ENCODE measurements at regions not wholly inside any gene's neighbourhood (a gene's known extent, or its start where the extent isn't known, plus 50 kb on each side); places are given as distances from the start of the nearest gene placed in this dataset.

DNA sequence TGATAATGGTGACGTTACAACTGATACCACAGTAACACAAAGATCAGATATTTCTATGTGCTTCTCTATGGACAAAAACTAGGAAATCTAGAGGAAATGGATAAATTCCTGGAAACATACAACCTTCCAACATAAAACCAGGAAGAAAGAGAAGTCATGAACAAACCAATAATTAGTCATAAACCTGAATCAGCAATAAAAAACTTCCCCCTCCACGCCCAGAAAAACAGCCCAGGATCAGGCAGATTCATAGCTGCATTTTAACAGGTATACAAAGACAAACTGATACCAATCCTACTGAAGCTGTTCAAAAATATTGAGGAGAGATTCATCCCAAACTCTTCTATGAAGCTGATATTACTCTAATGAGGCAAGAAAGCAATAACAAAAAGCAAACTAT, 1535.2 kb upstream of the LRRTM1 start:
- no peak for DNase-seq
- CTCF ChIA-PET, result no interaction called here
- no peaks in the 10 kb centered on the region for H3K36me3 Mint-ChIP-seq (ENCODE audit: low read depth)
- H3K27ac Mint-ChIP-seq, result no peak overlapping the region
- no peak for ATAC-seq
- H3K9me3 Mint-ChIP-seq (ENCODE audit: insufficient read depth), result peaks cover 24% of the 10 kb centered on the region
- POLR2A ChIA-PET, result no interaction called here
- H3K27me3 Mint-ChIP-seq (ENCODE audit: low read depth), result no peaks in the 10 kb centered on the region
- H3K4me3 Mint-ChIP-seq, result no peak overlapping the region
- no peaks in the 10 kb centered on the region for H3K4me1 Mint-ChIP-seq (ENCODE audit: low read depth)

DNA sequence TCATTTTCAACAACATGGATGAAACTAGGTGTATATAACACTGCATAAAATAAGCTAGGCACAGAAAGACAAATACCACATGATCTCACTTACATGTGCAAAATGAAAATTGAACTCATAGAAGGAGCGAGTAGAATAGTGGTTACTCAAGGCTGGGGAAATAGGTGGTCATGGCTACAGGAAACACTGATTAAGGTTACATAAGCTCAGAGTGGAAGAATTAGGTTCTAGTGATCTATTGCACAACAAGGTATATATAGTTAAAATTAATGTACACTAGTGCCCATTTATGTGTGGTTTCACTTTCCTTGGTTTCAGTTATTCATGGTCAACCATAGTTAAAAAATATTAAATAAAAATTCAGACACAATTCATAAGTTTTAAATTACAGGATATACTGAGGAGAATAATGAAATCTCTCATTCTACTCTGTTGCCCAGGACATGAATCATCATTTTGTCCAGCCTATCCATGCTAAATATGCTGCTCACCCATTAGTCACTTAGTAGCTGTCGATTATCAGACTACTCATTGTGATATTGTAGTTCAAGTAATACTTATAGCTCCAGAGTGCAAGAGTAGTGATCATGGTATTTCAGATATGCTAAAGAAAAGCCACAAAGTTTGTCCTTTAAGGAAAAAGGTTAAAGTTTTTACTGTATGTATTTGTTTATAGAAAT, 1530.9 kb upstream of the LRRTM1 start:
- no peak for ATAC-seq
- Mint-ChIP-seq H3K4me1 (ENCODE audit: low read depth) (no peaks in the 10 kb centered on the region), H3K36me3 (ENCODE audit: low read depth) (no peaks in the 10 kb centered on the region), H3K9me3 (ENCODE audit: insufficient read depth) (peaks cover 33% of the 10 kb centered on the region), H3K4me3 (no peak overlapping the region), H3K27me3 (ENCODE audit: low read depth) (no peaks in the 10 kb centered on the region), H3K27ac (no peak overlapping the region)
- CTCF ChIA-PET, result no interaction called here
- DNase-seq, result no peak
- POLR2A ChIA-PET, result no interaction called here

DNA sequence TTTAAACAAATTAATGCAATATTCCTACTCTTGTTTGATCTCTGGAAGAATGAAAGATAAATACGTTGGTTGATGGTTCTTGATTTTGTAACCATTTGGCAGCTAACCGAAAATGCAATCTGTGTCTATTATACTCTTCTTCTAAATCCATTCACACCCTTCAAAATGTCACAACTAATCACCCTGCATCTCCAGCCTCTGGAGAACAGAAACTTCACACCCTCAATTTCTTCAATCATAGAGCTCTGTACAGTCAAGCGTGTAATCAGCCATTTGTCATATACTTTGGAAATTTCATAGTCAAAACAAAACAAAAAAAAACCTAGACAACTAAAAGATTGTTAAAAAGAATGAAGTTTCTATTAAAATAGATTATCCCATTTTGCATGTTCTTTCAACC, 1482.3 kb upstream of the LRRTM1 start:
- Mint-ChIP-seq H3K9me3 (ENCODE audit: insufficient read depth) (peaks cover 16% of the 10 kb centered on the region), H3K4me3 (no peak overlapping the region), H3K4me1 (ENCODE audit: low read depth) (no peaks in the 10 kb centered on the region), H3K27ac (no peak overlapping the region), H3K27me3 (ENCODE audit: low read depth) (no peaks in the 10 kb centered on the region), H3K36me3 (ENCODE audit: low read depth) (no peaks in the 10 kb centered on the region)
- CTCF ChIA-PET, result no interaction called here
- POLR2A ChIA-PET, result no interaction called here
- ATAC-seq, result no peak
- no peak for DNase-seq

DNA sequence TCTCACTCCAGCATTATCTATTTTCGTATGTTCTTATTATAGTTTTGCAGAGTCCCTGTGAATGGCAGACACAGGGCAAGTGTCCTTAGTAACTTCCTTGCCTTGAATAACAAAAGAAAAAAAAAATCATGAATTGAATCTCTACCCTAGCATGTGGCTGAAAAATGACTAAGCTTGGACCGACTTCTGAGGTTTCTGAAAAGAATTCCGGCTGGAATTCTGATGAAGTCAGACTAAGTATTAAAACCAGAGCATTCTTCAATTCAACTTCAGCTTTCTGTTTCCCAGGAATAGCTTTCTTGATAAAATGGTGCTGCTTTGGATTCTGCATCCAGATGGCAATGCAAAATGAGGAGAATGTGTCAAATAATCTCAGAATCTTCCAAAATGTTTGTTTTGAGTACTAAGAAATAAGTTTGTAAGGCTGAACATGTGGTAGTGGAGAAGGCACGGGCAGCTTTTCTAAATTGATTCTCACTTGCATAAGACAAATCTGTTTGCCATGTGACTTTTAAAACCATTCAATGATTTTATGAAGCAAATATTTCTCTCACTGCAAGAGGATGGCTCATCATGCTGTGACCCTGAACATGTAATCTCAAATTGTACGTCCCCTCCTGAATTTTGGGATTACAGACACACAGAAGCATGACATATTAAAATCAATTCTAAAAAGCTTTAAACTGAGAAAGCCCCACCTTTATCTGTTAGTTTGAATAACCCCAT, 1462.8 kb upstream of the LRRTM1 start:
- no peaks in the 10 kb centered on the region for H3K4me1 Mint-ChIP-seq (ENCODE audit: low read depth)
- CTCF ChIA-PET, result no interaction called here
- H3K27me3 Mint-ChIP-seq (ENCODE audit: low read depth), result no peaks in the 10 kb centered on the region
- DNase-seq (no peak), ATAC-seq (no peak)
- POLR2A ChIA-PET, result no interaction called here
- no peaks in the 10 kb centered on the region for H3K36me3 Mint-ChIP-seq (ENCODE audit: low read depth)
- H3K9me3 Mint-ChIP-seq (ENCODE audit: insufficient read depth), result peaks cover 18% of the 10 kb centered on the region
- no peak overlapping the region for H3K4me3 Mint-ChIP-seq
- no peak overlapping the region for H3K27ac Mint-ChIP-seq

DNA sequence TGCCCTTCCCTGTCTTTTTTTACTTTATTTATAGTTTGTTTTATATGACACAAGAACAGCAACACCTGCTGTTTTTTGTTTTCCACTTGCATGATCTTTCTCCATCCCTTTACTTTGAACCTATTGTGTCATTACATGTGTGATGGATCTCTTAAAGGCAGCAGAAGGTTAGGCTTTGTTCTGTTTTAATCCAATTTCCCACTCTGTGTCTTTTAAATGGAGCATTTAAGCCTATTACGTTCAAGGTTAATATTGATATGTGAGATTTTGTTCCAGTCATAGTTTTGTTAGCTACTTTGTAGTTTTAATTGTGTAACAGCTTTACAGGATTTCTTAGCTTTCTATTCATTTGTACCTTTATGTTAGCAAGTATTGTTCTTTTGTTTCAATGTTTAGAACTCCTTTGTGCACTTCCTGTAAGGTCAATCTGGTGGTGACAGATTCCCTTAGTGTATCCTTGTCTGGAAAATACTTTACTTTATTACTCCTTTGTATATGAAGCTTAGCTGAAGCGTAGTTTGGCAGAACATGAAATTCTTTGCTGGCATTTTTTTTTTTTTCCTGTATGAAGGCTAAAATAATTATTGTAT, 1443.0 kb upstream of the LRRTM1 start:
- Mint-ChIP-seq H3K27me3 (ENCODE audit: low read depth) (no peaks in the 10 kb centered on the region), H3K4me1 (ENCODE audit: low read depth) (no peaks in the 10 kb centered on the region), H3K27ac (no peak overlapping the region), H3K9me3 (ENCODE audit: insufficient read depth) (peaks cover 31% of the 10 kb centered on the region), H3K4me3 (no peak overlapping the region), H3K36me3 (ENCODE audit: low read depth) (no peaks in the 10 kb centered on the region)
- ChIA-PET POLR2A (no interaction called here), CTCF (no interaction called here)
- ATAC-seq (no peak), DNase-seq (no peak)

DNA sequence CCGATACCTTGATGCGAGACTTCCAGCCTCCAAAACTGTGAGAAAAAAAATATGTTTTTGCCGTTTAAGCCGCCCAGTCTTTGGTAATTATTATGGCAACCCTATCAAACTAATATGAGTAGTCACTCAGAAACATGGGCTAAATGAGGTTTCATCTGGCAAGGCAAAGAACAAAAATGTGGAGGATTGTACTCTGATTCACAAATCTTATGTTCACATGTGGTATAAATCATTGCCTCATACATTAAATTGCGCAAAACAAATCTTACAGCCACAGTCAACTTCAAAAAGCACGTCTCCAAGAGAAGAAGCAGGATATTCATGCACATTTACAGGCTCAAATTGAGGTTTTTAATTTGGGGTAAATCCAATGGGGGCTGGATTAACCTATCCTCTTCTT, 1435.4 kb upstream of the LRRTM1 start:
- DNase-seq (no peak), ATAC-seq (no peak)
- Mint-ChIP-seq H3K4me3 (no peak overlapping the region), H3K36me3 (ENCODE audit: low read depth) (no peaks in the 10 kb centered on the region), H3K9me3 (ENCODE audit: insufficient read depth) (peaks cover 11% of the 10 kb centered on the region), H3K4me1 (ENCODE audit: low read depth) (no peaks in the 10 kb centered on the region), H3K27me3 (ENCODE audit: low read depth) (no peaks in the 10 kb centered on the region), H3K27ac (no peak overlapping the region)
- ChIA-PET POLR2A (no interaction called here), CTCF (no interaction called here)

DNA sequence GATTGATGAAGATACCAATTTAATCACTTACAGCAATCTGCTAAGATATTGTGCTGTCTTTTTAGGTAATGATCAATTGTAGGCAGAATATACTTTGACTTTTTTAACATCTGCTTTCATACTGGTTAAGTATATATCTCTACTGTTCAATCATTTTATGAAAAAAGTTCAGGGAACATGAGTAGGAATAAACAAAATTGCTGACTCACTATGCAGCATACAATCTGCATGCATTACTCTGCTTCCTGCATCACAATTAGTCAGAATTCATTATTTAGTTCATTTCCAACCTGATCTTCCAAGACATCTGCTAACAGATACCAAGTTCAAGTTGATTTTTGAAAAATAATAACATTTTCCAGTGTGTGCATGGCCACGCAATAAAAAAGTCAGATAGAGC, 1430.4 kb upstream of the LRRTM1 start:
- Mint-ChIP-seq H3K27ac (no peak overlapping the region), H3K36me3 (ENCODE audit: low read depth) (no peaks in the 10 kb centered on the region), H3K27me3 (ENCODE audit: low read depth) (no peaks in the 10 kb centered on the region), H3K4me3 (no peak overlapping the region), H3K9me3 (ENCODE audit: insufficient read depth) (peaks cover 14% of the 10 kb centered on the region), H3K4me1 (ENCODE audit: low read depth) (no peaks in the 10 kb centered on the region)
- CTCF ChIA-PET, result no interaction called here
- ATAC-seq (no peak), DNase-seq (no peak)
- POLR2A ChIA-PET, result no interaction called here

DNA sequence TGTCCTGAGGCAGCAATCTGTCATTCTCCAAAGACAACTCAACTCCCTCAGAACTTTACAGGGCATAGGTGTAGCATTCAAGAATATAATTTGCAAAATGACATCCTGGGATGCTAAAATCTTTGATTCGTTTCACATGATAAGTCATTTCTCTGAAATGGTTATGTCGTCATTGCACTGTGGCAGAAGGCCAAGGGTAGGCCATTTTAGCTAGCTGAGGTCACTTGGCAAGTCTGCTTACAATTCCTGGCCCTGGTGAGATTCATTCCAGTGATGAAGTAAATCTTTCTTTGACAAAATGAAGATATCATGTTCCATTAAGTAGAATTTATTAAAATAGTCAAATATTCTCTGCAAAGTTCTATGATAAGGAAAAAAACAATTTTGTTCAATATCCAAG, 1410.3 kb upstream of the LRRTM1 start:
- Mint-ChIP-seq H3K36me3 (ENCODE audit: low read depth) (no peaks in the 10 kb centered on the region), H3K27ac (no peak overlapping the region), H3K9me3 (ENCODE audit: insufficient read depth) (no peaks in the 10 kb centered on the region), H3K4me1 (ENCODE audit: low read depth) (no peaks in the 10 kb centered on the region), H3K27me3 (ENCODE audit: low read depth) (no peaks in the 10 kb centered on the region), H3K4me3 (no peak overlapping the region)
- ATAC-seq (no peak), DNase-seq (no peak)
- ChIA-PET CTCF (no interaction called here), POLR2A (no interaction called here)

DNA sequence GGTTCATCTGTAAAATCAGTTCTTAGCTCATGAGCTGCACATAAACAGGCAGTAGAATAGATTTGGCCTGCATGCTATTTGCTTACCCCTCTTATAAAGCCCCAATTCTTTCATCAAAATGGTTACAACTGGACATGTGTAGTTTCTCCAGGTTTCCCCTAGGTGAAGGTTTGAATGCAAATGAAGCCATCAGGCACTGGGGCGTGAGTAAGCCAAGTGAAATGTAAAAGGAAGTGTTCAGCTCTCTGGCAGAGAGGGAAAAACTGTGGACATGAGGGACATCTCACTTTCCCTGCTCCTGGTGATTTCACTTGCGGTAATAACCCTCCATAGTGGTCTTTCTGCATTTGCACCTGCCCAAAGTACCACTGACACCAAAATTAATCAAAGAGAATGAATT, 1402.3 kb upstream of the LRRTM1 start:
- H3K36me3 Mint-ChIP-seq (ENCODE audit: low read depth), result no peaks in the 10 kb centered on the region
- no peaks in the 10 kb centered on the region for H3K4me1 Mint-ChIP-seq (ENCODE audit: low read depth)
- ChIA-PET POLR2A (no interaction called here), CTCF (no interaction called here)
- H3K27ac Mint-ChIP-seq, result no peak overlapping the region
- peaks cover 18% of the 10 kb centered on the region for H3K9me3 Mint-ChIP-seq (ENCODE audit: insufficient read depth)
- ATAC-seq, result no peak
- no peaks in the 10 kb centered on the region for H3K27me3 Mint-ChIP-seq (ENCODE audit: low read depth)
- DNase-seq, result no peak
- no peak overlapping the region for H3K4me3 Mint-ChIP-seq

DNA sequence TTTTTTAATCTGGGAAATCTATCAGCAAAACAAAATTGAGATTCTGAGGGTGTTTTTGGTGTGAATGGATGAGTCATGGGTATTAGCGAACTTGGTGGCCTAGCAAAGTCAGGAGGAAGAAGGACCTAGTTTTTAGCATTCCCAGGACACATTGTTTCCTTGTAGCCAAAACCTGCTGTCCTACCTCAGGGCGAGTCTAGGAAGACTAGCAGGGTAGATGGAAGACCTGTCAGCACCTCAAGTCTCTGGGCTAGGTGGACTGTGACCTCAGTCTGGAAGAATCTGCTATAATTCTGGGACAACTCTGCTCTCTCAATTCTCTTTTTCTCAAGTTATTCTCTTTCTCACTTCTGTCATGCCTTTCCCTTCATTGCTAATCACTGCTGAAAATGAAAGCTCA, 1399.3 kb upstream of the LRRTM1 start:
- DNase-seq (no peak), ATAC-seq (no peak)
- no peaks in the 10 kb centered on the region for H3K27me3 Mint-ChIP-seq (ENCODE audit: low read depth)
- ChIA-PET POLR2A (no interaction called here), CTCF (no interaction called here)
- peaks cover 14% of the 10 kb centered on the region for H3K9me3 Mint-ChIP-seq (ENCODE audit: insufficient read depth)
- no peak overlapping the region for H3K4me3 Mint-ChIP-seq
- no peaks in the 10 kb centered on the region for H3K36me3 Mint-ChIP-seq (ENCODE audit: low read depth)
- H3K4me1 Mint-ChIP-seq (ENCODE audit: low read depth), result no peaks in the 10 kb centered on the region
- H3K27ac Mint-ChIP-seq, result no peak overlapping the region

DNA sequence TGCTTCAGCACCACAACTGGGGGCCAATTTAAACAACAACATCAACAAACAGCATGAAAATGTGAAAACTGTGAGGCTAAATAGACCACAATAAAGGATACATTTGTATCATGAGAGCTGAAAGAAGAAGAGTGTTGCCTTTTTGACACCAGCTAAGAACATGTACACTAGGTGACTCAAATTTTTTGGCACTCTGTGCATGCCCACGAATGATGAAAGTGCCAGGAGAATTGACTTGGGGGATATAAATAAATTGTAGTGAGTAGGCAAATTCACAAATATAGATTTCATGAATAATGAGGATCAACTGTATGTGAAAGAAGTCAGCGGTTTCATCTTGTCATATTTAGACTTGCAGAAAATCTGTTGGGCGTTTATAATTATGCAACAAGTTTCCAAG, 1388.0 kb upstream of the LRRTM1 start:
- no peak overlapping the region for H3K4me3 Mint-ChIP-seq
- no peaks in the 10 kb centered on the region for H3K4me1 Mint-ChIP-seq (ENCODE audit: low read depth)
- POLR2A ChIA-PET, result no interaction called here
- ATAC-seq, result no peak
- H3K27me3 Mint-ChIP-seq (ENCODE audit: low read depth), result no peaks in the 10 kb centered on the region
- no peak overlapping the region for H3K27ac Mint-ChIP-seq
- H3K36me3 Mint-ChIP-seq (ENCODE audit: low read depth), result no peaks in the 10 kb centered on the region
- DNase-seq, result no peak
- CTCF ChIA-PET, result no interaction called here
- peaks cover 9% of the 10 kb centered on the region for H3K9me3 Mint-ChIP-seq (ENCODE audit: insufficient read depth)

DNA sequence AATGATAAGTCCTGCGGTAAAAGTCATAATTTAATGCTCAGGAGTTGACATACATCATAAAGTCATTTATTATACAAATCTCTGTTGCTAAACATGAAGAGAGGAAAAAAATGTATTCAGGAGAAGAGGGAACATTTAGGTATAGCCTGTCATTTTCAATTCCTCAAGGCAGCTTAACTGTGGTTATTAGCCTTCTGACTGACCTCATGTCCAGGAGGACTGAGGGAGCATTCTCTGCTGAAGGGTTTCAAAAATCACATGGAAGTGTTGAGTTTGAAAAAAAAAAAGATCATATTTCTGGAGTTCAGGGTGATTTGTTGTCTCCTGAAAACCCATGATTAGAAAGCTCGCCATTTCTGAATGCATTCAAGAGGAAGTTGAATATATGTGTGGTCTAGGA, 1371.1 kb upstream of the LRRTM1 start:
- ChIA-PET POLR2A (no interaction called here), CTCF (no interaction called here)
- no peaks in the 10 kb centered on the region for H3K36me3 Mint-ChIP-seq (ENCODE audit: low read depth)
- no peaks in the 10 kb centered on the region for H3K4me1 Mint-ChIP-seq (ENCODE audit: low read depth)
- DNase-seq (no peak), ATAC-seq (no peak)
- no peak overlapping the region for H3K4me3 Mint-ChIP-seq
- no peaks in the 10 kb centered on the region for H3K27me3 Mint-ChIP-seq (ENCODE audit: low read depth)
- no peak overlapping the region for H3K27ac Mint-ChIP-seq
- peaks cover 11% of the 10 kb centered on the region for H3K9me3 Mint-ChIP-seq (ENCODE audit: insufficient read depth)

DNA sequence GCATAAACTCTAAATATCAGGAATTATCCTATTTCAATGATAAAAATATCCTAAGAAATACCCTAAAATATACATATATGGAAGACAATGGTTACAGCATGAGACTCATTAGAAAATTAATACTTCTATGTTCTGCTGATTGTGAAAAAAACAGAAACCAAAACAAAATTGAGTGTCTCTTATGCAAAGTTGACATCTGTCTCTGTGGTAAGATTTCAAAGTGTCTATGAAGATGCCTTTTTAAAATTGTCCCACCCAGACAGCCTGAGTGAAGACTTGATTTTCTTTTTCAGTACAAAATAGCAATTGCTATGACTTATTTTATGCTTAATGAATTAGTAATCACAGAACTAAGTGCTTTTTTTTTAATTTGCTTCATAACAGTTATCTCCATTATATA, 1368.4 kb upstream of the LRRTM1 start:
- no peaks in the 10 kb centered on the region for H3K27me3 Mint-ChIP-seq (ENCODE audit: low read depth)
- POLR2A ChIA-PET, result no interaction called here
- CTCF ChIA-PET, result no interaction called here
- DNase-seq, result no peak
- no peak for ATAC-seq
- H3K27ac Mint-ChIP-seq, result no peak overlapping the region
- H3K4me3 Mint-ChIP-seq, result no peak overlapping the region
- no peaks in the 10 kb centered on the region for H3K4me1 Mint-ChIP-seq (ENCODE audit: low read depth)
- H3K36me3 Mint-ChIP-seq (ENCODE audit: low read depth), result no peaks in the 10 kb centered on the region
- peaks cover 5% of the 10 kb centered on the region for H3K9me3 Mint-ChIP-seq (ENCODE audit: insufficient read depth)

Data from activated CD8-positive, alpha-beta T cell treated with anti-CD3 and anti-CD28 coated beads, Interleukin-2, amount 10 ng/mL, durations not matched to agents 7 days and 5 days (primary cell).